ENCODE measurements at regions not wholly inside any gene's neighbourhood (a gene's known extent, or its start where the extent isn't known, plus 50 kb on each side); places are given as distances from the start of the nearest gene placed in this dataset.

DNA sequence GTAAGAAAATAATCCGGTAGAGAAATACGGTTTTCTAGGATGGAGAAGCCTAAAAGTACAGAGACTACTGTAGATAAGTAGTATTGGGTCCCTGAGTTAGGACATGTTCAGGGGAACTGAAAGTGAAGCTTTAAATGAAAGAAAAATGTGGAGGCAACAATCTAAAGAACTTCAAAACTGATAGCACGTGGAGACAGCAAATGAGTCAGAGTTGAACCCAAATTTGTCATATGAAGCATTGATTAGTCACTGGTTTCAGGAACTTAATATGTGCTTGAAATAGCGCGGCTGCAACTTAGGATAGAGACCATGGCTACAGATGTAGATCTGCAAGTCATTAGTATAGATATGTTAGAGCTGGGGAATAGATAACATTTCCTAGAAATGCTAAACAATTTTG is 1138.6 kb upstream of the SORCS1 start:
- TF ChIP-seq, protein P1, sequence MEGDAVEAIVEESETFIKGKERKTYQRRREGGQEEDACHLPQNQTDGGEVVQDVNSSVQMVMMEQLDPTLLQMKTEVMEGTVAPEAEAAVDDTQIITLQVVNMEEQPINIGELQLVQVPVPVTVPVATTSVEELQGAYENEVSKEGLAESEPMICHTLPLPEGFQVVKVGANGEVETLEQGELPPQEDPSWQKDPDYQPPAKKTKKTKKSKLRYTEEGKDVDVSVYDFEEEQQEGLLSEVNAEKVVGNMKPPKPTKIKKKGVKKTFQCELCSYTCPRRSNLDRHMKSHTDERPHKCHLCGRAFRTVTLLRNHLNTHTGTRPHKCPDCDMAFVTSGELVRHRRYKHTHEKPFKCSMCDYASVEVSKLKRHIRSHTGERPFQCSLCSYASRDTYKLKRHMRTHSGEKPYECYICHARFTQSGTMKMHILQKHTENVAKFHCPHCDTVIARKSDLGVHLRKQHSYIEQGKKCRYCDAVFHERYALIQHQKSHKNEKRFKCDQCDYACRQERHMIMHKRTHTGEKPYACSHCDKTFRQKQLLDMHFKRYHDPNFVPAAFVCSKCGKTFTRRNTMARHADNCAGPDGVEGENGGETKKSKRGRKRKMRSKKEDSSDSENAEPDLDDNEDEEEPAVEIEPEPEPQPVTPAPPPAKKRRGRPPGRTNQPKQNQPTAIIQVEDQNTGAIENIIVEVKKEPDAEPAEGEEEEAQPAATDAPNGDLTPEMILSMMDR (IDR thresholded peaks at IDR 0.05; ENCODE audit: poor library complexity, severe bottlenecking): no peak
- Histone ChIP-seq H3K27ac (ENCODE audit: poor library complexity, severe bottlenecking) (no peak overlapping the region), H3K4me1 (ENCODE audit: insufficient read depth, poor library complexity, severe bottlenecking) (no peaks in the 10 kb centered on the region), H3K36me3 (ENCODE audit: low read depth) (no peaks in the 10 kb centered on the region), H3K27me3 (ENCODE audit: insufficient read depth, poor library complexity, severe bottlenecking) (no peaks in the 10 kb centered on the region), H3K9me3 (ENCODE audit: severe bottlenecking) (no peaks in the 10 kb centered on the region), H3K4me3 (ENCODE audit: severe bottlenecking) (no peak overlapping the region)
- ATAC-seq (ENCODE audit: low read depth): no peak
- no peak for DNase-seq (ENCODE audit: low spot score)

DNA sequence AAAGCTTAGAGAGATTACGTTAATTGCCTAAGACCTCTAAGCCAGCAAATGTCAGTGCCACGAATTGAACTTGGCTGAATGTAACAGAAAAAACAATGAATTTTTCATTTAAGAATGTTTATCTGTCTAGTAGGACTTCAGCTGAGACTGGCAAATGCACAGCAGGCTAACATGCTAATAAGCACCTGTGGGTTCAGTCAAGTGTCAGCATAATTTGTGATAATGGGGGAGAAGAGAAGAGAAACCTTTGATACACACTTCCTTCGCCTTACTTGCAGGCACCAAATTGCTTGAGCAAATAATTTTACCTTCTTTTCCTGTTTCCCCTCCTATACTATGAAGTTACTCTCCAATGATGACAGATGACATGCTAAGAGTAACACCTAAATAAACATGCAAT is 1136.5 kb upstream of the SORCS1 start:
- ATAC-seq (ENCODE audit: low read depth) (no peak), DNase-seq (ENCODE audit: low spot score) (no peak)
- TF ChIP-seq, protein P1 (IDR thresholded peaks at IDR 0.05; ENCODE audit: poor library complexity, severe bottlenecking): no peak
- H3K27me3 ChIP-seq (ENCODE audit: insufficient read depth, poor library complexity, severe bottlenecking): no peaks in the 10 kb centered on the region
- H3K4me1 ChIP-seq (ENCODE audit: insufficient read depth, poor library complexity, severe bottlenecking): no peaks in the 10 kb centered on the region
- no peaks in the 10 kb centered on the region for H3K9me3 ChIP-seq (ENCODE audit: severe bottlenecking)
- no peak overlapping the region for H3K4me3 ChIP-seq (ENCODE audit: severe bottlenecking)
- no peak overlapping the region for H3K27ac ChIP-seq (ENCODE audit: poor library complexity, severe bottlenecking)
- H3K36me3 ChIP-seq (ENCODE audit: low read depth): no peaks in the 10 kb centered on the region

DNA sequence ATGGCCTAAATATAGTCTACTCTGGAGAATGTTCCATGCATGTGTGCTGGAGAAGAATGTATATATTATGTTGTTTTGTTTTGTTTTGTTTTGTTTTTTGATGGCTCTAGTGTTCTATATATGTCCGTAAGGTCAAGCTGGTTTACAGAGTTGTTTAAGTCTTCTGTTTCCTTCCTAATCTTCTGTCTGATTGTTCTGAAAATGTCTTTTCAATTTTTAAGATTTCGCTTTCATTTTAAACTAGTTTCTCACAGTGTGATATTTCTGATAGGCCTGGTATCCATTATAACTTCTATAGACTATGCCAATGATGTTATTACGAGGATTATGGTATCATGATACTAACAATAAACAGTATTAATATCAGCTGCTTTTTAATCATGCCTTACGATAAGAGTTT is 1126.3 kb upstream of the SORCS1 start:
- no peak overlapping the region for H3K4me3 ChIP-seq (ENCODE audit: severe bottlenecking)
- H3K9me3 ChIP-seq (ENCODE audit: severe bottlenecking): no peaks in the 10 kb centered on the region
- no peak for ATAC-seq (ENCODE audit: low read depth)

DNA sequence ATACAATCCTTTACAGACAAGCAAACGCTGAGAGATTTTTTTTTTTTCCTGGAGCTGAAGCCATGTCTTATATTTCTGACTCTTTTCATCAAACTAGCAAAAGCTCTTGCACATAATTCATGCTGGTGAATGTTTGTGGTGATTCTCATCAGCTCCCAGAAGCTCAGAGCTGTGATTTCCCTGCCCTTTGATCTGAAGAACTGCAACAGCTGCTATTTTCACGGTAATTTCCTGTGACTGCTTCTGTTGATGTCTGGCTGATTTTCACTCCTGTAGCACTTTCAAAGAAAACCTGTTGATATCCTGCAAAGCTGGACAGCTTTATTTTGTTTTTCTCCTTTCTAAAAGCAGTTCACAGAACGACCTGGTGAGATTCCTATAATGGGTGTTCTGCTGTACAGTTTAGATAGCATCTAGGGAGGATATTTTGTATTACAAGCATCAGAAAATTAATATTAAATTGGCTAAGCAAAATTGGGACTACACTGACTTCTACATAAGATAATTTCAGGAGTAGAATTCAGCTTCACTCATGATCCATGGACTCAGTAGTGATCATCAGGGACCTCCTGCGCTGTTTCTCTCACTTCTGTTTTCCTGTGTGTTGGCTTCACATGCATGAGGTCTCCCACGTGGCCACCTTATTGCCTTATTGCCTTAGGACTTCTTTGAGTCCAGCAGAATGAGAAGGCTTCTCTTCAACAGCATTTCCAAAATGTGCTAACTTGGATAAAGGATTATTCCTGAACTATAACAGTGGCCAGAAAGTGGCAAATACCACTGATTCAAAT is 1111.6 kb upstream of the SORCS1 start:
- no peaks in the 10 kb centered on the region for H3K9me3 ChIP-seq (ENCODE audit: severe bottlenecking)
- no peak overlapping the region for H3K27ac ChIP-seq (ENCODE audit: poor library complexity, severe bottlenecking)
- no peak for ATAC-seq (ENCODE audit: low read depth)
- DNase-seq (ENCODE audit: low spot score): no peak
- no peaks in the 10 kb centered on the region for H3K36me3 ChIP-seq (ENCODE audit: low read depth)
- TF ChIP-seq, protein P1 (IDR thresholded peaks at IDR 0.05; ENCODE audit: poor library complexity, severe bottlenecking): no peak
- H3K27me3 ChIP-seq (ENCODE audit: insufficient read depth, poor library complexity, severe bottlenecking): no peaks in the 10 kb centered on the region
- no peak overlapping the region for H3K4me3 ChIP-seq (ENCODE audit: severe bottlenecking)
- H3K4me1 ChIP-seq (ENCODE audit: insufficient read depth, poor library complexity, severe bottlenecking): no peaks in the 10 kb centered on the region

More for the DNA sequence above, 1126.3 kb upstream of the SORCS1 start:
- Histone ChIP-seq H3K36me3 (ENCODE audit: low read depth) (no peaks in the 10 kb centered on the region), H3K27me3 (ENCODE audit: insufficient read depth, poor library complexity, severe bottlenecking) (no peaks in the 10 kb centered on the region), H3K27ac (ENCODE audit: poor library complexity, severe bottlenecking) (no peak overlapping the region), H3K4me1 (ENCODE audit: insufficient read depth, poor library complexity, severe bottlenecking) (no peaks in the 10 kb centered on the region)
- DNase-seq (ENCODE audit: low spot score): no peak
- TF ChIP-seq, protein P1 (IDR thresholded peaks at IDR 0.05; ENCODE audit: poor library complexity, severe bottlenecking): no peak

DNA sequence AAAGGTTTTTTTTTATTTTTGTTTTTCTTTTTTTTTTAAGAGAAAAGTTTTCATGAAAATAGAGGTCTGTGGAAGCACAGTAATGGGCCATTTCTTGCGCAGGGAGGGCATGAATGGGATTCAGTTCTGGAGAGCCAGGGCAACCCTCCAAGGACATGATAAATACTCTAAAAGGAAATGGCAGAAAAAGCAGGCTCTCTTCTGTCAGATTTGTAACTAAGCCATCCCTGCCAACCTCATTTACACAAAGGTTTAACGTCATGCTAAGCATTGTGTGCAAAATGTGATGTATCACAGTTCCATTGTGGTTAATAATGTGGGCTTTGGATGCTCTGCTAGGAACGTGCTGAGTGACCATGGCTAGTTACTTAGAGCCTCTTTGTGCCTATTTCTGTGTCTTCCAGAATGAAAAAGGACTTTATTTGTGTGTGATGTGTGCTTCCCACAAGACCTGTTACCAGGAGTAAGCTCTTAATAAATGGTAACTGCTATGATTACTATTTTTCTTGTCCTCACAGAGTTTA is 1095.9 kb upstream of the SORCS1 start:
- Histone ChIP-seq H3K36me3 (ENCODE audit: low read depth) (no peaks in the 10 kb centered on the region), H3K27me3 (ENCODE audit: insufficient read depth, poor library complexity, severe bottlenecking) (no peaks in the 10 kb centered on the region), H3K27ac (ENCODE audit: poor library complexity, severe bottlenecking) (no peak overlapping the region), H3K4me3 (ENCODE audit: severe bottlenecking) (no peak overlapping the region), H3K9me3 (ENCODE audit: severe bottlenecking) (no peaks in the 10 kb centered on the region), H3K4me1 (ENCODE audit: insufficient read depth, poor library complexity, severe bottlenecking) (no peaks in the 10 kb centered on the region)
- ATAC-seq (ENCODE audit: low read depth): no peak
- no peak for DNase-seq (ENCODE audit: low spot score)
- TF ChIP-seq, protein P1 (IDR thresholded peaks at IDR 0.05; ENCODE audit: poor library complexity, severe bottlenecking): no peak
